Fibroblast of lung (primary cell): ENCODE measurements at regions not wholly inside any gene's neighbourhood (a gene's known extent, or its start where the extent isn't known, plus 50 kb on each side); places are given as distances from the start of the nearest gene placed in this dataset.

Experiments used
- CTCF ChIP-seq, 2 donors: IDR thresholded peaks in 1 of 2; conservative IDR thresholded peaks in 1 of 2; 1 replicate in 1 of 2; 2 replicates in 1 of 2; pipeline ENCODE4 v1.5.1; 2011 to 2012; ENCODE audit warnings: low read length in 2 of 2, control low read depth in 1 of 2, inconsistent platforms in 1 of 2, low read depth in 1 of 2, mild to moderate bottlenecking in 1 of 2
- EZH2 ChIP-seq: IDR thresholded peaks from 2 replicates; pipeline ENCODE4 v1.5.1; 2012; ENCODE audit warnings: low read length, control low read depth, mild to moderate bottlenecking; ENCODE audit errors: missing control alignments

GRCh38 chr18:8975624-8976023 lies 126.9 kb upstream of the NDUFV2 start:
- no peak for TF ChIP-seq CTCF (conservative IDR thresholded peaks at IDR 0.05 in 1 of 2, IDR thresholded peaks at IDR 0.05 in 1 of 2; ENCODE audit: low read depth in 1 of 2, low read length in 2 of 2)
- no peak for TF ChIP-seq EZH2
